ENCODE measurements at regions not wholly inside any gene's neighbourhood (a gene's known extent, or its start where the extent isn't known, plus 50 kb on each side); places are given as distances from the start of the nearest gene placed in this dataset.
A peak's percentile ranks its signal among the peaks of the same experiment; 100 is the strongest.

DNA sequence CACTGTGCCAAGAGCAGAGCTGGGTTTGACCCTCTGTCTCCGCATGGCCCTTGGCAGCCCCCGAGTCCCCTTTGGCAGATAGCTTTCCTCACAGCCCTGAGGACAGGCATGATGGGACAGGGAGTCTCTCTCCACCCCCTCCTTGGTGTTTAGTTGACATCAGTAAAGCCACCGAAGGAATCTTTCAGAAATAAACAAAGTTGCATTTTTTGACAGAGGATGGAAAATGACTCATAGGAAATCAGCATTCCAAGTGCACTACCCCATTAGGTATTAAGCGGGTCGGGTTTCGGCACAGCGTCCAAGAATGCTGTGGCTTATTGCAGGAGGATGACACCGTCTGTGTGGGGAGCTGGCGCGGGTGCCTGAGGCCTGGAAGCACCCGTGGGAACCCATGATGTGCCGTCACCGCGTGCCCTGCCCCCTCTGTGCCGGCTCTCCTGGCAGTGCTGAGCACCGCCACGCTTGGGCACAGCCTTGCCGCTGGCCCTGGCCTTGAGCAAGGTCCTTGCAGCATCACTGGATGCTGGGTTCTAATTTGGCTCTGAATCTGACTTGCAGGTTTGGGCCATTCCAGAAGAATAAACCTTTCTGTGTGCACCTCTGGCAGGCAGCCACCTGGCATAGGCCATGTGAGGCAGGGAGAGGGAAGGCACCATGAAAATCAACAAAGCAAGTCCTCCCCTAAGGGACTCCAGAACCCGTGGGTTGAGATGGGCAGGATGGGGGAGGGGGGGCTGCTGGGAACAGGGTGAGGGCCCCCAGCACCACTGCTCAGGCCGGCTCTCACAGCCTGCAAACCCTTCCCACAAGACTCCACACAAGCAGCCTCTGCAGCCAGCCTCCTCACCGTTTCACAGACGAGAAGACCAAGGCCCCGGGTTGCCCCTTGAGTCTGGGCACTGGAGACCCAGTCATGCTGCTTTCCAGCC is 50.5 kb upstream of the ZNF469 start (continued):
- TF ChIP-seq, protein P1, sequence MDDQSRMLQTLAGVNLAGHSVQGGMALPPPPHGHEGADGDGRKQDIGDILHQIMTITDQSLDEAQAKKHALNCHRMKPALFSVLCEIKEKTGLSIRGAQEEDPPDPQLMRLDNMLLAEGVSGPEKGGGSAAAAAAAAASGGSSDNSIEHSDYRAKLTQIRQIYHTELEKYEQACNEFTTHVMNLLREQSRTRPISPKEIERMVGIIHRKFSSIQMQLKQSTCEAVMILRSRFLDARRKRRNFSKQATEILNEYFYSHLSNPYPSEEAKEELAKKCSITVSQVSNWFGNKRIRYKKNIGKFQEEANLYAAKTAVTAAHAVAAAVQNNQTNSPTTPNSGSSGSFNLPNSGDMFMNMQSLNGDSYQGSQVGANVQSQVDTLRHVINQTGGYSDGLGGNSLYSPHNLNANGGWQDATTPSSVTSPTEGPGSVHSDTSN (IDR thresholded peaks at IDR 0.05): peak; percentile 84; the same call in 1 of the 2 replicates
- peak; percentile 45 to 71 for TF ChIP-seq RAD21 (conservative IDR thresholded peaks at IDR 0.05 in 1 of 2, IDR thresholded peaks at IDR 0.05 in 1 of 2)
- TF ChIP-seq HOXB5 (CRISPR knock-in tag; IDR thresholded peaks at IDR 0.05): peak; percentile 86
- TF ChIP-seq ESRRA (IDR thresholded peaks at IDR 0.05; ENCODE audit: borderline replicate concordance, low read length): no peak
- peak; percentile 96 to 99; a peak in 4 of 5 replicates for TF ChIP-seq EP300 (IDR thresholded peaks at IDR 0.05)
- no peak for TF ChIP-seq HDAC2 (IDR thresholded peaks at IDR 0.05)
- no peak for TF ChIP-seq RFX5 (IDR thresholded peaks at IDR 0.05)
- TF ChIP-seq CHD4 (IDR thresholded peaks at IDR 0.05; ENCODE audit: borderline replicate concordance): no peak
- TF ChIP-seq HEYL (CRISPR knock-in tag; IDR thresholded peaks at IDR 0.05): peak; percentile 81; the same call in 1 of the 2 replicates
- TF ChIP-seq, protein P2, sequence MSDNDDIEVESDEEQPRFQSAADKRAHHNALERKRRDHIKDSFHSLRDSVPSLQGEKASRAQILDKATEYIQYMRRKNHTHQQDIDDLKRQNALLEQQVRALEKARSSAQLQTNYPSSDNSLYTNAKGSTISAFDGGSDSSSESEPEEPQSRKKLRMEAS (IDR thresholded peaks at IDR 0.05): peak; percentile 98
- no peak for TF ChIP-seq KDM1A (IDR thresholded peaks at IDR 0.05; ENCODE audit: low read depth)
- peak; percentile 52 for TF ChIP-seq SMC3 (IDR thresholded peaks at IDR 0.05)
- no peak for TF ChIP-seq SREBF2 (IDR thresholded peaks at IDR 0.05)
- TF ChIP-seq TFCP2L1 (CRISPR knock-in tag; IDR thresholded peaks at IDR 0.05): 0 out of 2 replicates have a peak, but pooled peaks have one; percentile 20
- peak; percentile 54; the same call in 1 of the 2 replicates for TF ChIP-seq NFE2L2 (conservative IDR thresholded peaks at IDR 0.05; ENCODE audit: low read length)
- TF ChIP-seq RARB (CRISPR knock-in tag; IDR thresholded peaks at IDR 0.05): peak; percentile 90
- no peak for TF ChIP-seq EHMT2 (IDR thresholded peaks at IDR 0.05; ENCODE audit: low read depth)
- peak; percentile 95 for TF ChIP-seq FOSL2 (IDR thresholded peaks at IDR 0.05)
- TF ChIP-seq FOSL2 (CRISPR knock-in tag; IDR thresholded peaks at IDR 0.05): peak; percentile 99
- peak; percentile 63 for TF ChIP-seq CHD2 (IDR thresholded peaks at IDR 0.05; ENCODE audit: low read length, partially characterized antibody)
- peak; percentile 98 for TF ChIP-seq JUNB (IDR thresholded peaks at IDR 0.05)
- TF ChIP-seq, protein P3, sequence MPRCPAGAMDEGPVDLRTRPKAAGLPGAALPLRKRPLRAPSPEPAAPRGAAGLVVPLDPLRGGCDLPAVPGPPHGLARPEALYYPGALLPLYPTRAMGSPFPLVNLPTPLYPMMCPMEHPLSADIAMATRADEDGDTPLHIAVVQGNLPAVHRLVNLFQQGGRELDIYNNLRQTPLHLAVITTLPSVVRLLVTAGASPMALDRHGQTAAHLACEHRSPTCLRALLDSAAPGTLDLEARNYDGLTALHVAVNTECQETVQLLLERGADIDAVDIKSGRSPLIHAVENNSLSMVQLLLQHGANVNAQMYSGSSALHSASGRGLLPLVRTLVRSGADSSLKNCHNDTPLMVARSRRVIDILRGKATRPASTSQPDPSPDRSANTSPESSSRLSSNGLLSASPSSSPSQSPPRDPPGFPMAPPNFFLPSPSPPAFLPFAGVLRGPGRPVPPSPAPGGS (IDR thresholded peaks at IDR 0.05): peak; percentile 95
- TF ChIP-seq, protein P4, sequence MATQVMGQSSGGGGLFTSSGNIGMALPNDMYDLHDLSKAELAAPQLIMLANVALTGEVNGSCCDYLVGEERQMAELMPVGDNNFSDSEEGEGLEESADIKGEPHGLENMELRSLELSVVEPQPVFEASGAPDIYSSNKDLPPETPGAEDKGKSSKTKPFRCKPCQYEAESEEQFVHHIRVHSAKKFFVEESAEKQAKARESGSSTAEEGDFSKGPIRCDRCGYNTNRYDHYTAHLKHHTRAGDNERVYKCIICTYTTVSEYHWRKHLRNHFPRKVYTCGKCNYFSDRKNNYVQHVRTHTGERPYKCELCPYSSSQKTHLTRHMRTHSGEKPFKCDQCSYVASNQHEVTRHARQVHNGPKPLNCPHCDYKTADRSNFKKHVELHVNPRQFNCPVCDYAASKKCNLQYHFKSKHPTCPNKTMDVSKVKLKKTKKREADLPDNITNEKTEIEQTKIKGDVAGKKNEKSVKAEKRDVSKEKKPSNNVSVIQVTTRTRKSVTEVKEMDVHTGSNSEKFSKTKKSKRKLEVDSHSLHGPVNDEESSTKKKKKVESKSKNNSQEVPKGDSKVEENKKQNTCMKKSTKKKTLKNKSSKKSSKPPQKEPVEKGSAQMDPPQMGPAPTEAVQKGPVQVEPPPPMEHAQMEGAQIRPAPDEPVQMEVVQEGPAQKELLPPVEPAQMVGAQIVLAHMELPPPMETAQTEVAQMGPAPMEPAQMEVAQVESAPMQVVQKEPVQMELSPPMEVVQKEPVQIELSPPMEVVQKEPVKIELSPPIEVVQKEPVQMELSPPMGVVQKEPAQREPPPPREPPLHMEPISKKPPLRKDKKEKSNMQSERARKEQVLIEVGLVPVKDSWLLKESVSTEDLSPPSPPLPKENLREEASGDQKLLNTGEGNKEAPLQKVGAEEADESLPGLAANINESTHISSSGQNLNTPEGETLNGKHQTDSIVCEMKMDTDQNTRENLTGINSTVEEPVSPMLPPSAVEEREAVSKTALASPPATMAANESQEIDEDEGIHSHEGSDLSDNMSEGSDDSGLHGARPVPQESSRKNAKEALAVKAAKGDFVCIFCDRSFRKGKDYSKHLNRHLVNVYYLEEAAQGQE (IDR thresholded peaks at IDR 0.05): no peak; the same call in 1 of the 2 replicates
- TF ChIP-seq, protein P5, sequence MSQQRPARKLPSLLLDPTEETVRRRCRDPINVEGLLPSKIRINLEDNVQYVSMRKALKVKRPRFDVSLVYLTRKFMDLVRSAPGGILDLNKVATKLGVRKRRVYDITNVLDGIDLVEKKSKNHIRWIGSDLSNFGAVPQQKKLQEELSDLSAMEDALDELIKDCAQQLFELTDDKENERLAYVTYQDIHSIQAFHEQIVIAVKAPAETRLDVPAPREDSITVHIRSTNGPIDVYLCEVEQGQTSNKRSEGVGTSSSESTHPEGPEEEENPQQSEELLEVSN (IDR thresholded peaks at IDR 0.05; ENCODE audit: borderline replicate concordance, low read depth): peak; percentile 83
- TF ChIP-seq, protein P6, sequence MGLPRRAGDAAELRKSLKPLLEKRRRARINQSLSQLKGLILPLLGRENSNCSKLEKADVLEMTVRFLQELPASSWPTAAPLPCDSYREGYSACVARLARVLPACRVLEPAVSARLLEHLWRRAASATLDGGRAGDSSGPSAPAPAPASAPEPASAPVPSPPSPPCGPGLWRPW (IDR thresholded peaks at IDR 0.05): no peak; the same call in none of the 2 replicates
- TF ChIP-seq ZSCAN20 (CRISPR knock-in tag; IDR thresholded peaks at IDR 0.05): peak; percentile 11
- TF ChIP-seq RNF2 (IDR thresholded peaks at IDR 0.05; ENCODE audit: borderline replicate concordance, low read depth): no peak
- no peak for TF ChIP-seq CBX2 (IDR thresholded peaks at IDR 0.05; ENCODE audit: borderline replicate concordance, low read depth)
- TF ChIP-seq ZFP36 (IDR thresholded peaks at IDR 0.05; ENCODE audit: borderline replicate concordance, partially characterized antibody): no peak
- no peak; the same call in none of the 2 replicates for TF ChIP-seq TP53 (CRISPR knock-in tag; IDR thresholded peaks at IDR 0.05)
- TF ChIP-seq, protein P7, sequence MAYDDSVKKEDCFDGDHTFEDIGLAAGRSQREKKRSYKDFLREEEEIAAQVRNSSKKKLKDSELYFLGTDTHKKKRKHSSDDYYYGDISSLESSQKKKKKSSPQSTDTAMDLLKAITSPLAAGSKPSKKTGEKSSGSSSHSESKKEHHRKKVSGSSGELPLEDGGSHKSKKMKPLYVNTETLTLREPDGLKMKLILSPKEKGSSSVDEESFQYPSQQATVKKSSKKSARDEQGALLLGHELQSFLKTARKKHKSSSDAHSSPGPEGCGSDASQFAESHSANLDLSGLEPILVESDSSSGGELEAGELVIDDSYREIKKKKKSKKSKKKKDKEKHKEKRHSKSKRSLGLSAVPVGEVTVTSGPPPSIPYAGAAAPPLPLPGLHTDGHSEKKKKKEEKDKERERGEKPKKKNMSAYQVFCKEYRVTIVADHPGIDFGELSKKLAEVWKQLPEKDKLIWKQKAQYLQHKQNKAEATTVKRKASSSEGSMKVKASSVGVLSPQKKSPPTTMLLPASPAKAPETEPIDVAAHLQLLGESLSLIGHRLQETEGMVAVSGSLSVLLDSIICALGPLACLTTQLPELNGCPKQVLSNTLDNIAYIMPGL (CRISPR knock-in tag; IDR thresholded peaks at IDR 0.05; ENCODE audit: borderline replicate concordance): no peak
- TF ChIP-seq POLR2A (IDR thresholded peaks at IDR 0.05; ENCODE audit: low read length): no peak
- TF ChIP-seq GATA3 (IDR thresholded peaks at IDR 0.05; ENCODE audit: borderline replicate concordance): peak; percentile 97
- peak; percentile 78 for TF ChIP-seq HOXB13 (CRISPR knock-in tag; IDR thresholded peaks at IDR 0.05; ENCODE audit: low read depth)
